ENCODE measurements at regions not wholly inside any gene's neighbourhood (a gene's known extent, or its start where the extent isn't known, plus 50 kb on each side); places are given as distances from the start of the nearest gene placed in this dataset.
A peak's percentile ranks its signal among the peaks of the same experiment; 100 is the strongest.
"Not testable (repeated sequence)": the region's sequence is repeated elsewhere in the genome, so short reads cannot be mapped to it uniquely, and the experiment has no call there.

- H3K9me3 Mint-ChIP-seq (ENCODE audit: low read depth), result peaks cover 3% of the 10 kb centered on the region
- H3K27me3 Mint-ChIP-seq, result peaks cover 4% of the 10 kb centered on the region
- ATAC-seq (no peak), DNase-seq (no peak)
- CTCF ChIA-PET, result interaction anchor here (1.2 kb wide), 1 partner anchor 11 kb away, joined by 4 read pairs; no protein-coding TSS in a partner anchor
- H3K36me3 Mint-ChIP-seq, result peaks cover 2% of the 10 kb centered on the region
- no peaks in the 10 kb centered on the region for H3K4me1 Mint-ChIP-seq
- no peak overlapping the region for H3K4me3 Mint-ChIP-seq
- H3K27ac Mint-ChIP-seq, result no peak overlapping the region
Measured at GRCh38 chr1:172790245-172790644, 131.3 kb downstream of the FASLG start.

DNA sequence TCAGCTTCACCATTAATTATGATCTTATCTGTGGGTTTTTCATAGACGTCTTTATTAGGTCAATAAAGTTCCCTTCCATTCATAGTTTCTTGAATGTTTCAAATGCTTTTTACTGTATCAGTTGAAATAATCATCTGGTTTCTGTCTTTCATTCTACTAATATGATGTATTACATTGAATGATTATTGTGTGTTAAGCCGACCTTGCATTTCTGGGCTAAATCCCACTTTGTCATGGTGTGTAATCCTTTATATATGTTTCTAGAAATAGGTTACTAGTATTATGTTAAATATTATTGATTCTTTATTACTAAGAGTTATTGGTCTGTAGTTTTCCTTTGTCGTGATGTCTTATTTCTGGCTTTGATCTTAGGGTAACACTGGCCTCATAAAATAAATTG lies 134.9 kb downstream of the FASLG start:
- ATAC-seq (no peak), DNase-seq (no peak)
- CTCF ChIA-PET, result no interaction called here
- Mint-ChIP-seq H3K27ac (no peak overlapping the region), H3K4me3 (no peak overlapping the region), H3K27me3 (peaks cover 3% of the 10 kb centered on the region), H3K4me1 (no peaks in the 10 kb centered on the region), H3K36me3 (no peaks in the 10 kb centered on the region), H3K9me3 (ENCODE audit: low read depth) (no peaks in the 10 kb centered on the region)

DNA sequence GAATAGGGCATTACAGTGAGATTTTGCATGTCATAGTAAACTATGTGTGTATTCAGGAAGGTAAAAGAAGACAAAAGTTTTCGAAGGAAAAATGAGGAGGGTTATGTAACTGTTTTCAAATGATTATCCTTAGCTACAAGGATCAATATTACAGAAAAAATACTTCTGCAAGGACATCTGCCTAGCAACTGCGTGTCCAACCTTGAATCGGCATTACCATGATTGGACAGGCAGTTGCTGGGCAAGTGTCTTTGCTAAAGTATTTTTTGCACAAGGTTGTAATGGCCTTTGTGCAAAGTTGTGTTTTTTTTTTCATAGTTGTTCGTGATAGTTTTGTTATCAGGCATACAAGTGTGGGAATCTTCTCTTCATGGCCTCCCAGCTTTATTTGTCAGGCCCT lies 136.8 kb downstream of the FASLG start:
- H3K36me3 Mint-ChIP-seq, result no peaks in the 10 kb centered on the region
- ATAC-seq, result no peak
- CTCF ChIA-PET, result interaction anchor here (1.1 to 1.3 kb wide), 2 partner anchors 9 to 31 kb away, joined by 3 to 4 read pairs; no protein-coding TSS in a partner anchor
- no peak overlapping the region for H3K4me3 Mint-ChIP-seq
- no peak overlapping the region for H3K27ac Mint-ChIP-seq
- H3K4me1 Mint-ChIP-seq, result no peaks in the 10 kb centered on the region
- peaks cover 3% of the 10 kb centered on the region for H3K27me3 Mint-ChIP-seq
- H3K9me3 Mint-ChIP-seq (ENCODE audit: low read depth), result no peaks in the 10 kb centered on the region
- DNase-seq, result no peak

- H3K4me1 Mint-ChIP-seq; H3K27ac Mint-ChIP-seq; DNase-seq; H3K4me3 Mint-ChIP-seq; H3K9me3 Mint-ChIP-seq (ENCODE audit: low read depth); ATAC-seq; H3K36me3 Mint-ChIP-seq; CTCF ChIA-PET; H3K27me3 Mint-ChIP-seq: not testable (repeated sequence)
Measured at GRCh38 chr1:172799804-172800203, 140.9 kb downstream of the FASLG start.

DNA sequence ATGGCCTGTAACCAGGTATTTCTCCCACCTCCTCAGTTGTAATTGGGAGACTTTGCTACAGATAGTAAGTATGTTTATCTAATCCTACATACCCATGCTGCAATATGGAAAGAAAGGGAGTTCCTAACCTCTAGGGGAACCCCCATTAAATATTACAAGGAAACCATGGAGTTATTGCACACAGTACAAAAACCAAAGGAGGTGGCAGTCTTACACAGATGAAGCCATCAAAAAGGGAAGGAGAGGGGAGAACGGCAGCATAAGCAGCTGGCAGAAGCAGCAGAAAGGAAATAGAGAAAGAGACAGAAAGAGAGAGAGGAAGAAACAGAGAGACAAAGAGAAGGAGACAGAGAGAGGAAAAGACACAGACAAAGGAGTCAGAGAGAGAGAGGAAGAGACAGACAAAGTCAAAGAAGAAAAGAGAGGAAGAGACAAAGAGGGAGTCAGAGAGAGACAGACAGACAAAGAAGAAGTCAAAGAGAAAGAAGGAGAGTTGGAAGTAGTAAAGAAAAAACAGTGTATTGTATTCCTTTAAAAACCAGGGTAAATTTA lies 142.9 kb downstream of the FASLG start:
- H3K27me3 Mint-ChIP-seq, result peaks cover 2% of the 10 kb centered on the region
- CTCF ChIA-PET, result no interaction called here
- H3K9me3 Mint-ChIP-seq (ENCODE audit: low read depth), result peaks cover 3% of the 10 kb centered on the region
- DNase-seq (no peak), ATAC-seq (no peak)
- no peak overlapping the region for H3K27ac Mint-ChIP-seq
- H3K4me1 Mint-ChIP-seq, result no peaks in the 10 kb centered on the region
- peaks cover 3% of the 10 kb centered on the region for H3K36me3 Mint-ChIP-seq
- no peak overlapping the region for H3K4me3 Mint-ChIP-seq

DNA sequence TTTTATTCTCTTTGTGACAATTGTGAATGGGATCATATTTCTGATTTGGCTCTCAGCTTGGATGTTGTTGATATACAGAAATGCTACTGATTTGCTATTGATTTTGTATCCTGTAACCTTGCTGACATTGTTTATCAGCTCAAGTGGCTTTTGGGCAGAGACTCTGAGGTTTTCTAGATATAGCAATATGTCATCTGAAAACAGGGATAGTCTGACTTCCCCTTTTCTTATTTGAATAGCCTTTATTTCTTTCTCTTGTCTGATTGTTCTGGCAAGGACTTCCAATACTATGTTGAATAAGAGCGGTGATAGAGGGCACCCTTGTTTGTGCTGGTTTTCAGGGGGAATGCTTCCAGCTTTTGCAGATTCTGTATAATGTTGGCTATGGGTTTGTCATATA lies 150.8 kb downstream of the FASLG start:
- Mint-ChIP-seq H3K9me3 (ENCODE audit: low read depth) (peaks cover 14% of the 10 kb centered on the region), H3K27me3 (peaks cover 12% of the 10 kb centered on the region), H3K27ac (no peak overlapping the region), H3K4me3 (no peak overlapping the region), H3K36me3 (peaks cover 23% of the 10 kb centered on the region), H3K4me1 (peaks cover 13% of the 10 kb centered on the region)
- no peak for DNase-seq
- CTCF ChIA-PET, result no interaction called here
- ATAC-seq, result no peak

- Mint-ChIP-seq H3K27me3 (peaks cover 12% of the 10 kb centered on the region), H3K4me3 (no peak overlapping the region), H3K27ac (no peak overlapping the region), H3K9me3 (ENCODE audit: low read depth) (peaks cover 21% of the 10 kb centered on the region), H3K4me1 (peaks cover 13% of the 10 kb centered on the region), H3K36me3 (peaks cover 31% of the 10 kb centered on the region)
- DNase-seq (no peak), ATAC-seq (no peak)
- CTCF ChIA-PET, result no interaction called here
Measured at GRCh38 chr1:172810480-172811175, 151.7 kb downstream of the FASLG start.

DNA sequence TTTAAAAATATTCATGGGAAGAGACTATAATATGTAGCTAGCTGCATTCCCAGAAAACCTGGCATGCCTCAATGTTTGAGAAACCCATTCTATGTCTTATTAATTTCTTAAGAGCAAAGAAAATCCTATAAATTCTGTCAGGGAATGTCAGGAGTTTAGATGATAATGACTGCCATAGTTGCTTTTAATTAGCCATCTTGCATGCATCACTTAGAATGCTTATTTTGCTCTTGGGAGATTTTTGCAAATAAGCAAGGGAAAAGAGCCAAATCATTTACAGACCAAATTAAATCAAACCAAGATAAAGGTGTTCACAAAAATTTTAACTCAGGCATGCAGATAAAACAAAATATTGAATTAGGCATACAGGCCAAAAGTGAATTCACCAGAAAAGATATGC lies 152.8 kb downstream of the FASLG start:
- CTCF ChIA-PET, result no interaction called here
- H3K4me1 Mint-ChIP-seq, result peaks cover 18% of the 10 kb centered on the region
- H3K9me3 Mint-ChIP-seq (ENCODE audit: low read depth), result peaks cover 22% of the 10 kb centered on the region
- H3K27me3 Mint-ChIP-seq, result peaks cover 17% of the 10 kb centered on the region
- peaks cover 34% of the 10 kb centered on the region for H3K36me3 Mint-ChIP-seq
- no peak overlapping the region for H3K27ac Mint-ChIP-seq
- no peak overlapping the region for H3K4me3 Mint-ChIP-seq
- DNase-seq, result no peak
- ATAC-seq, result no peak

GRCh38 chr1:172812118-172812517 lies 153.2 kb downstream of the FASLG start:
- H3K36me3 Mint-ChIP-seq, result peaks cover 37% of the 10 kb centered on the region
- CTCF ChIA-PET, result interaction anchor here (0.6 kb wide), 1 partner anchor 14 kb away, joined by 3 read pairs; no protein-coding TSS in a partner anchor
- H3K27ac Mint-ChIP-seq, result no peak overlapping the region

GRCh38 chr1:172813330-172813729 lies 154.4 kb downstream of the FASLG start:
- H3K27me3 Mint-ChIP-seq, result peaks cover 21% of the 10 kb centered on the region
- DNase-seq (no peak), ATAC-seq (no peak)
- H3K27ac Mint-ChIP-seq, result no peak overlapping the region
- CTCF ChIA-PET, result no interaction called here
- peaks cover 40% of the 10 kb centered on the region for H3K36me3 Mint-ChIP-seq
- no peak overlapping the region for H3K4me3 Mint-ChIP-seq
- peaks cover 30% of the 10 kb centered on the region for H3K4me1 Mint-ChIP-seq
- H3K9me3 Mint-ChIP-seq (ENCODE audit: low read depth), result peaks cover 25% of the 10 kb centered on the region

More at GRCh38 chr1:172812118-172812517, 153.2 kb downstream of the FASLG start:
- no peak for ATAC-seq
- peaks cover 21% of the 10 kb centered on the region for H3K4me1 Mint-ChIP-seq
- no peak overlapping the region for H3K4me3 Mint-ChIP-seq
- peaks cover 21% of the 10 kb centered on the region for H3K27me3 Mint-ChIP-seq
- DNase-seq, result no peak
- peaks cover 25% of the 10 kb centered on the region for H3K9me3 Mint-ChIP-seq (ENCODE audit: low read depth)

DNA sequence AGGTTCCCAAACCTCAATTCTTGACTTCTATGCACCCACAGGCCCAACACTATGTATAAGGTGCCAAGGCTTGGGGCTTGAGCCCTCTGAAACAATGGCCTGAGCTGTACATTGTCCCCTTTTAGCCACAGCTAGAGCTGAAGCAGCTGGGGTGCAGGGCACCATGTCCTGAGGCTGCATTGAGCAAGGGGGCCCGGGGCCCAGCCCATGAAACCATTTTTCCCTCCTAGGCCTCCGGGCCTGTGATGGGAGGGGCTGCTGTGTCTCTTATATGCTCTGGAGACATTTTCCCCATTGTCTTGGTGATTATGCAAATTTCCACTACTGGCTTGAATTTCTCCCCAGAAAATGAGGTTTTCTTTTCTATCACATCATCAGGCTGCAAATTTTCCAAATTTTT lies 155.5 kb downstream of the FASLG start:
- CTCF ChIA-PET, result no interaction called here
- Mint-ChIP-seq H3K27ac (no peak overlapping the region), H3K4me1 (peaks cover 41% of the 10 kb centered on the region), H3K27me3 (peaks cover 18% of the 10 kb centered on the region), H3K4me3 (no peak overlapping the region), H3K9me3 (ENCODE audit: low read depth) (peaks cover 23% of the 10 kb centered on the region), H3K36me3 (peaks cover 40% of the 10 kb centered on the region)
- DNase-seq (no peak), ATAC-seq (no peak)

DNA sequence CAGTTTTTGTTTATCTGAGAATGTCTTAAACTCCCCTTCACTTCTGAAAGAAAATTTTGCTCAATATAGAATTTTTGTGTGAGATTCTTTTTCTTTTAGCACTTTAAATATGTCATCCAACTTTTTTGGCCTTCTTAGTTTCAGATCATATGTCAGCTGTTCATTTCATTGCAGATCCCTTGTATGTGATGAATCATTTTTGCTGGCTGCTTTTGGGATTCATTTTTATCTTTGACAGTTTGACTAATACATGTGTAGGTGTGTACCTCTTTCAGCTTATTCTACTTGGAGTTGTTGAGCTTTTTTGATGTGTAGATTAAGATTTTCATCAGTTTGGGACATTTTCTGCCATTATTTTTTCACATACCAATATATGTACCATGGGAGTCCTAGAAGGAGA lies 156.8 kb downstream of the FASLG start:
- Mint-ChIP-seq H3K27me3 (peaks cover 13% of the 10 kb centered on the region), H3K4me3 (no peak overlapping the region), H3K9me3 (ENCODE audit: low read depth) (peaks cover 21% of the 10 kb centered on the region), H3K36me3 (peaks cover 37% of the 10 kb centered on the region), H3K4me1 (peaks cover 52% of the 10 kb centered on the region), H3K27ac (no peak overlapping the region)
- DNase-seq, result no peak
- no peak for ATAC-seq
- CTCF ChIA-PET, result interaction anchor here (1.2 to 2.5 kb wide), 4 partner anchors 10 to 73 kb away, joined by 3 to 12 read pairs (median 4); no protein-coding TSS in a partner anchor

GRCh38 chr1:172818841-172819527 lies 160.1 kb downstream of the FASLG start:
- H3K4me1 Mint-ChIP-seq, result peaks cover 43% of the 10 kb centered on the region
- peaks cover 12% of the 10 kb centered on the region for H3K9me3 Mint-ChIP-seq (ENCODE audit: low read depth)
- peak overlapping the region; percentile 98 for H3K27ac Mint-ChIP-seq
- peak overlapping the region; percentile 54 for H3K4me3 Mint-ChIP-seq
- DNase-seq (peak; percentile 75), ATAC-seq (peak; percentile 86)
- peaks cover 29% of the 10 kb centered on the region for H3K36me3 Mint-ChIP-seq
- peaks cover 8% of the 10 kb centered on the region for H3K27me3 Mint-ChIP-seq
- CTCF ChIA-PET, result interaction anchor here (0.9 to 1.8 kb wide), 9 partner anchors 9 to 381 kb away, joined by 3 to 9 read pairs (median 3); no protein-coding TSS in a partner anchor
